HG03439 (cell line): ENCODE measurements at regions not wholly inside any gene's neighbourhood (a gene's known extent, or its start where the extent isn't known, plus 50 kb on each side); places are given as distances from the start of the nearest gene placed in this dataset.

Source experiments
- ATAC-seq: cut with Tn5 transposase; IDR thresholded peaks from one replicate; pipeline ENCODE4 v1.9.1; 2021; ENCODE audit warnings: mild to moderate bottlenecking, moderate library complexity; ENCODE audit not compliant: unreplicated experiment

DNA sequence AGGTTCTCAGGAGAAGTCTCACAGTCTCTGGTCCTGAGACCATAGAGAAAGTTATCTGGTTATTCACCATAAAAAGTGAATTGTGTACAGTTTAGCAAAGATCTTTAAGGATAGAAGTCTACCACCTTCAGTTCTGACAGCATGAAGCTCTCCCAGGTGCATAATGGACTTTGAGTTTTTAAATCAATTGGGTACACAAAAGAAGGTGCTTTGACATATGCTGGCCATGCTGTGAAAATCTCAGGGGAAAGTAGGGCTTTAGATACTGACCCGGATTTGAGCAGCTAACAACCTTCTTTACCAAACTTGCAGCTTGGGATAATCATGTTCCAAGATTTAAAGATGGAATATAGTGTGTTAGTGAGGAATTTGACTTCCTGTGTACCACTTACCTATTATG is 264.2 kb downstream of the ZSWIM6 start:
- no peak for ATAC-seq

- no peak for ATAC-seq
Measured at GRCh38 chr5:61597684-61598083, 265.6 kb downstream of the ZSWIM6 start.

DNA sequence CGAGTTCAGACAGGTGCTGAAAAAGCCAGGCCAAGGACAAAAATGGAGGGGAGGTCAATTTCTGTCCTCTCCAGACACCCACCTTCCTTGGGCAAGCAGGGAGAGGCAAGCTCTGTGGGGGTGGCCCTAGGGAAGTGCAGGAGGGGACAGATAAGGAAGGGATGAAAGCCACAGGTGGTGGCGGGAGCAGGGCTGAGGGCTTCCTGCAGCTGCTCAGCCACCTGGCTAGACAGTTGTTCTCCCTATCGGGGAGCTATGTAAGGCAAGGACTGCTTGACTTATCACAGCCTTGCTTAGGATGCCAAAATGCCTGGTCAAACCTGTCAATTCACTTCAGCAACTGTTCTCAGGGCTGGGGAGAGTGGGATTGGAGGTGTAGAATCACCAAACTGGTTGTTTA is 266.1 kb downstream of the ZSWIM6 start:
- ATAC-seq, result no peak

DNA sequence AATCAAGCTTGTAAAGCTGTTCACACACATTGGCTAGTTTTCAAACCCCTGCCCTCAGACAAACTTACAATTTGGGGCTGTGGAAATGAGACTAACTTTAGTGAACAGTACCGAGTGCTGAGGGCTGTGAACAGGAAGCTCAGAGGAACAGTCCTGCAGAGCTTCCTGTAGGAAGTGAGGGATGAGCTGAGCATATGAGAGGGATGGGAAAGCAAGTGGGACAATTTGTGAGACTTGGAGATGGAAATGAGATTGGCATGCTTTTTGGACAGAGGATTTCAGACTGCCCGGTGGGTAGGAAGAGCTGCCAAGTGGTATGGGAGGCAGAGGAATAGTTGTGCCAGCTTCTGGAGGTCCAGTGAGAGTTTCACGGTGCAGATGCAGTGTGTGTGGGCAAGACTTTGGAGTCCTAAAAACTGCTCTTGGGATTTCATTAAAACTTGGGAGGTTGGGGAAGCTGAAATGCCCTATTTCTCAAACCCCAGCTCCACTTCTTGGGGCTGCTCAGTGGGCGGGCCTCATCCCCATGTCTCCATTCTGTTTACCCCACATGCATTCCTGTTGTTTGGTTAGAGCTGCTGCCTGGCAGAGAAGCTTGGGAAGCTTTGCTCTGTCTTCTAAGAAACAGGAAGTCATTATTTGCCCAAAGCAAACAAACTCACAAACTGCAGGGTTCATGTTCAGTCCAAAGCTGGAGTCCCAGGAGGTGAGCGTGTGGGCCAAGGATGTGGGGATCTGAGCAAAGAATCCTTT is 267.5 kb downstream of the ZSWIM6 start:
- no peak for ATAC-seq

DNA sequence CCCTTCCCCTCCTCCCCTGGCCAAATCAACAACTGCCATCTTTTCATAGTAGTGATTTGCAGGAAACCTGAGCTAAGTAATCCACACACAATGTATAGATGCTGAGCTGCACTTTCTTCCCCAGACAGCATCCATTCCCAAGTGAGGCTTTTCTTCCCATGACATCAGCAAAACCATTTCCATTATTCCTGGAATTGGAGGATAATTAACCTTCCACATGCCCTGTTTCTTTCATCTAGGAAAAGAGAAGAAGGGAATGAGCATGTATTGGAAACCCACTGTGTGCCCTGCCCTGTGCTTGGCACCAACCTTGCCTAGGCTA is 268.0 kb downstream of the ZSWIM6 start:
- ATAC-seq, result no peak

- no peak for ATAC-seq
Measured at GRCh38 chr5:61600945-61601511, 269.0 kb downstream of the ZSWIM6 start.

DNA sequence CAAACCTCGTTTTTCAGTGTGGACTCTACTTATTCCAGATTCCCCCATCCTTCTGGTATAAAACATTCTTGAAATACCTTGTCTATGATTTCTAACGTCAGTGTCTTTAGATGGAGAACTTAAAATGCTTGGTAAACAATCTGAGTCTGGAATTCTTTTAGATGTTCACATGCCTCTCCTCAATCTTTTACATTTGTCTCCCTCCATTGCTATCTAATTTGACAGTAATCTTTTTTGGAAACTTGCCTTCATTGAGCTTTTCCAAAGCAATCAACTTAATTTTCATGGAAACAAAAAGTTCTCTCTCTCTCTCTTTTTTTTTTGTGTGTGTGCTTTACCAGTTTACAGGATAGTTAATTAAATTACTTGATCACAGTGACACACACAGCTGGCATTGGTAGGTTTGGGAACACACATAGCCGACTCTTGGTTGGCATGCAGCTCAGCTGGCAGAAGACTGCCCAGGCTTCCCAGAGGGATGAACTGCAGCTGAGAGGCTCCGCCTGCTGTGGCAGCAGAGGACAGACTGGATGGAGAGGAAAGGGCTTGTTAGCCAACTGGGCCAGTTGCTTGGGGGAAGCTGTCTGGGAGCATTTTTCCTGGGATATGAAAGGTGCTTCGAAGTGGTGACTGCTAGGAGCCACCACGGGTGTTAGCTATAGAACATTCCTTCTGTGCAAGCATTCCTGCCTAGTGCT is 271.3 kb downstream of the ZSWIM6 start:
- no peak for ATAC-seq

GRCh38 chr5:61604076-61605025 is 272.3 kb downstream of the ZSWIM6 start:
- no peak for ATAC-seq

- no peak for ATAC-seq
Measured at GRCh38 chr5:61609840-61610677, 278.0 kb downstream of the ZSWIM6 start.

DNA sequence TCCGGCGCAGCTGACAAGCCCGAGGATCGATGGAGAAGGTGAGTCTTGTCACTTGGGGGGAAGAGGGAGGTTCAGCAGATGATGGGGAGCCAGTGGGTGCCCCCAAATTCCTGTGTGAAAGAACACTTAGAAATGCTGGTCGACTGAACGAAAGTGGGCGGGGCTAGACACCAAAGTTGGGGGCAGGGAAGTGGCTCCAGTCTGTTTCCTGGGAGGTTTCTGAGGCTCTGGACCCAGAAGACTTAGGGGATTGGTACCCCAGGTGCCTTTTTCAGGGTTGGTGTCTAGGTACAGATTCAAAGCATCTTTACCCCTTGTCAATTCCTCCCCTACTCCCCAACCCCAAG is 278.6 kb downstream of the ZSWIM6 start:
- ATAC-seq, result no peak

- ATAC-seq, result no peak
Measured at GRCh38 chr5:61612431-61612830, 280.4 kb downstream of the ZSWIM6 start.

- no peak for ATAC-seq
Measured at GRCh38 chr5:61613679-61614078, 281.6 kb downstream of the ZSWIM6 start.

- ATAC-seq, result no peak
Measured at GRCh38 chr5:61614606-61615005, 282.5 kb downstream of the ZSWIM6 start.

- ATAC-seq, result no peak
Measured at GRCh38 chr5:61617039-61617438, 285.0 kb downstream of the ZSWIM6 start.

DNA sequence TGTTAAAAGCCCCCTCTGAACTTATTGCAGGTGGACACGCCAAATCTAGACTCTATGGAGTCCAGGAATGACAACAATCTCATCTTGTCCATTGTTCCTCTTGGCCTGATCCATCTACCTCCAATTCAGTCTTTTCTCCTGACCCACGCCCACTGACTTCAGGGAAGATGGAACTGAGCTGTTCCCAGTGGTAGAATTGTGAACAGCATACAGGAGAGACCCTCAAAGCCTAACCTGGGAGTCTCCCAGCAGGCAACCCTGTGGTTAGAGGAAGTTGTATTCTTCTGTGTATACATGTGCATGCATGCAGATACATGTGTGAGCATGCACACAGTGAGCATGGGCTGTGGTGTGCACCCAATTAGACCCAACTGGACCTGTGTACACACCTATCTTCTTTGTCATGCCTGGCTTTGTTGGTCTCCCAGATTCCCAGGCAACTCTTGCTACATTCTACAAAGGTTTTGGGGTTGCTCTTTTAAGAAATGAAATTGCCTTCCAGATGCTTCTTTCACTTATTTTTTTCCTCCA is 286.0 kb downstream of the ZSWIM6 start:
- ATAC-seq, result no peak

DNA sequence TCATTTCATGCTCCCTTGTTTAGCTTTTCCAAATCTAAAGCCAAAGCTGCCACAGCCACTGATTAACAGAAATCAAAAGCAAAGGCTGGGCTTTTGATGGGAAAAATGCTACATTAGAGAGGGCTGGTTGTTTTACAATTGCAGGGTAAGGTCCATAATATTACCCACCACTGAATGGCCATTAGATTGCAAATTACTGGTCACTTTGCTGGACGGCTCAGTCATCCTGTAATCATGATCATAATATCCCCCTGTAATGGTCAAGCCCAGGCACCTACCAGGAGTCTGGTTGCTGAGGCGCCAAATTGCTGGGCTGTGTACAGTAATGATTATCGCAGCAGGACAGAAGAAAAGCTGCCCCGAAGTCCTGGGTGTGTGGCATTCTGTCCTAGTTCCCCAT is 286.5 kb downstream of the ZSWIM6 start:
- ATAC-seq, result no peak

- no peak for ATAC-seq
Measured at GRCh38 chr5:61619289-61619688, 287.2 kb downstream of the ZSWIM6 start.

- ATAC-seq, result no peak
Measured at GRCh38 chr5:61619777-61620518, 287.9 kb downstream of the ZSWIM6 start.

- no peak for ATAC-seq
Measured at GRCh38 chr5:61620699-61621182, 288.7 kb downstream of the ZSWIM6 start.
